Cardiac muscle cell (in vitro differentiated cells and primary cell): ENCODE measurements at regions not wholly inside any gene's neighbourhood (a gene's known extent, or its start where the extent isn't known, plus 50 kb on each side); places are given as distances from the start of the nearest gene placed in this dataset.

Source experiments
- DNase-seq, 2 donors: peaks; one replicate each; pipeline versions ENCODE4 v3.0.0 to v3.0.0-alpha.2; 2010 to 2017; ENCODE audit warnings: low read depth in 1 of 2, low spot score in 1 of 2
- H3K27ac ChIP-seq: fragments of 200-600 bp; sonication (generic); 2 replicates; pipeline ENCODE4 v1.5.1; 2016
- H3K27me3 ChIP-seq: fragments of 200-600 bp; sonication (generic); 2 replicates; pipeline ENCODE4 v1.6.0; 2016; ENCODE audit warnings: control low read depth
- H3K36me3 ChIP-seq: fragments of 200-600 bp; sonication (generic); 2 replicates; pipeline ENCODE4 v1.5.1; 2016; ENCODE audit warnings: control low read depth
- H3K4me1 ChIP-seq: fragments of 200-600 bp; sonication (generic); 2 replicates; pipeline ENCODE4 v1.8.1; 2017; ENCODE audit warnings: low read depth, mild to moderate bottlenecking, mixed run types
- H3K4me3 ChIP-seq: fragments of 200-600 bp; sonication (generic); 2 replicates; pipeline ENCODE4 v1.5.1; 2016; ENCODE audit warnings: mild to moderate bottlenecking
- H3K9me3 ChIP-seq: fragments of 200-600 bp; sonication (generic); 2 replicates; pipeline ENCODE4 v1.5.1; 2017; ENCODE audit warnings: low read depth, mild to moderate bottlenecking, control low read depth
- TF ChIP-seq, protein P1 (sequence below): IDR thresholded peaks from 2 replicates; pipeline ENCODE4 v1.5.1; 2012; ENCODE audit warnings: low read depth, mild to moderate bottlenecking, low read length

DNA sequence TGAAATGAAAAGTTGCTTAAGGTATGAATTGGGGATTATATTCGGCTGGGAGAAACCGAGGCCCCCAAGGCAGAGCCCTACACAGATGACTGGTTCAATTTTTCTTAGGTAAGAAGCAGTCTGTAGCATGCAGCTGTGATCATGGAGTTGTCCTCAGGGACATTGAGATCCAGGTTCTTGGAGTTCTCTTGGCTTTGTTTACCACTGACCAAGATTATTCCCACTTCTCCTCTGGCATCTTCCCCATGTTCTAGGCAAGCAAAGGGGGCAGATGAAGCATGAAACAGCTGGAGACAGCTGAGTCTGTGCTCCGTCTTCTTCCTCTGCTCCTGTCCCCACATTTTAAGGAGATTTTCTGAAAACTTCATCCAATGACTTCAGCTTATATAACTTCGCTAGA is 129.5 kb upstream of the BMPER start:
- no peak overlapping the region for H3K4me3 ChIP-seq
- no peaks in the 10 kb centered on the region for H3K36me3 ChIP-seq
- no peaks in the 10 kb centered on the region for H3K4me1 ChIP-seq
- DNase-seq: no peak
- H3K27ac ChIP-seq: no peak overlapping the region
- H3K27me3 ChIP-seq: no peaks in the 10 kb centered on the region
- TF ChIP-seq, protein P1, sequence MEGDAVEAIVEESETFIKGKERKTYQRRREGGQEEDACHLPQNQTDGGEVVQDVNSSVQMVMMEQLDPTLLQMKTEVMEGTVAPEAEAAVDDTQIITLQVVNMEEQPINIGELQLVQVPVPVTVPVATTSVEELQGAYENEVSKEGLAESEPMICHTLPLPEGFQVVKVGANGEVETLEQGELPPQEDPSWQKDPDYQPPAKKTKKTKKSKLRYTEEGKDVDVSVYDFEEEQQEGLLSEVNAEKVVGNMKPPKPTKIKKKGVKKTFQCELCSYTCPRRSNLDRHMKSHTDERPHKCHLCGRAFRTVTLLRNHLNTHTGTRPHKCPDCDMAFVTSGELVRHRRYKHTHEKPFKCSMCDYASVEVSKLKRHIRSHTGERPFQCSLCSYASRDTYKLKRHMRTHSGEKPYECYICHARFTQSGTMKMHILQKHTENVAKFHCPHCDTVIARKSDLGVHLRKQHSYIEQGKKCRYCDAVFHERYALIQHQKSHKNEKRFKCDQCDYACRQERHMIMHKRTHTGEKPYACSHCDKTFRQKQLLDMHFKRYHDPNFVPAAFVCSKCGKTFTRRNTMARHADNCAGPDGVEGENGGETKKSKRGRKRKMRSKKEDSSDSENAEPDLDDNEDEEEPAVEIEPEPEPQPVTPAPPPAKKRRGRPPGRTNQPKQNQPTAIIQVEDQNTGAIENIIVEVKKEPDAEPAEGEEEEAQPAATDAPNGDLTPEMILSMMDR: no peak
- no peaks in the 10 kb centered on the region for H3K9me3 ChIP-seq

DNA sequence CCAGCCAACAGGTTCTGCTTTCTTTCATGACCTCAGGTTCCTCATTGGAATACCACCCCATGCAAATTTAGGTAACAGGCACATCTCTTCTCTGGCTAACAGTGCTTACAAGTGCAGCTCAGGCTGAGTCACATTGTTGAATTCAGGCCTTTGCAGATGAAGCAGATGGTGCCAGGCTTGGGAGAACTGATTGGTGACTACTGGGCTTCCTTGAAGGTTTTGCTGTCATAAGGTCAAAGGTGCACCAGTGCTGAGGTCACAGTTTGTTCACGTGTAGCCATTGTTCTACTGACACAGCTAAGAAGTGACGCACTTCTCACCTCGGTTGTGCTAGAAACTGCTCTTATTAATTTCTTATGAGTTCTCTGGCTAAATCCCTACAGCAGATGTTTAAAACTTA is 128.6 kb upstream of the BMPER start:
- Histone ChIP-seq H3K4me1 (no peaks in the 10 kb centered on the region), H3K27me3 (no peaks in the 10 kb centered on the region), H3K27ac (no peak overlapping the region), H3K9me3 (no peaks in the 10 kb centered on the region), H3K4me3 (no peak overlapping the region), H3K36me3 (no peaks in the 10 kb centered on the region)
- TF ChIP-seq, protein P1: no peak
- DNase-seq: no peak

DNA sequence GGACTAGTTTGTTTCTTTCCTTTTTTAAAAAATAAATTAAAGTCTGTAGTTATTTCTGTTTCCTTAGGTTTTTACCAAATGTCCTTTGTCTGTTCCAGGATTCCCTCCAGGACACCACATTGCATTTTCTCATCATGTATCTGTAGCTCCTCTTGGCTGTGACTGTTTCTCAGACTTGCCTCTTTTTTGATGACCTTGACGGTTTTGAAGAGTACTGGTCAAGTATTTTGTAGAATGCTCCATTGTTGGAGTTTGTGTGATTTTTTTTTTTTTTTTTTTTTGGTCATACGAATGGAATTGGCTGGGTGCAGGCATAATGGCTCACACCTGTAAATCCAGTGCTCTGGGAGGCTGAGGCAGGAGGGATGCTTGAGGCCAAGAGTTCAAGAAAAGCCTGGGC is 127.1 kb upstream of the BMPER start:
- Histone ChIP-seq H3K27ac (no peak overlapping the region), H3K27me3 (no peaks in the 10 kb centered on the region), H3K4me1 (no peaks in the 10 kb centered on the region), H3K4me3 (no peak overlapping the region), H3K36me3 (no peaks in the 10 kb centered on the region), H3K9me3 (no peaks in the 10 kb centered on the region)
- TF ChIP-seq, protein P1: no peak
- DNase-seq: no peak

DNA sequence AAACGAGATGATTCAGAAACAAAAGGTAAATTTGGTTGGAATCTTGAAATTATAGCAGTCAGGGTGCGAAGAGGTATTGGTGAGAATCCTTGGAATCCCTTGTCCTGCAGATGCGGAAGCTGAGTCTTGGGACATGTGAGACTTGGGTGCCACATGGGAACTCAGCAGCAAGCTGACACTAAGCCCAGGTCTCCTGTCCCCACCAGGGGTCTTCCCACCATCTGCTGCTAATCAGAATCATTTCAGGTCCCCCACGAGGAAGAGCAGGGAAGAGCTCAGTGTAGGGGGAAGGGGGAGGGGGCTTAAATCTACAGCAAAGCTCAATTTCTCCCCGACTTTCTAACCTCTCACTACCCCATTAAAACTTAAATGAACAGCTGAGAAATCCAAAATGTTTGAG is 126.1 kb upstream of the BMPER start:
- H3K9me3 ChIP-seq: no peaks in the 10 kb centered on the region
- H3K27ac ChIP-seq: no peak overlapping the region

DNA sequence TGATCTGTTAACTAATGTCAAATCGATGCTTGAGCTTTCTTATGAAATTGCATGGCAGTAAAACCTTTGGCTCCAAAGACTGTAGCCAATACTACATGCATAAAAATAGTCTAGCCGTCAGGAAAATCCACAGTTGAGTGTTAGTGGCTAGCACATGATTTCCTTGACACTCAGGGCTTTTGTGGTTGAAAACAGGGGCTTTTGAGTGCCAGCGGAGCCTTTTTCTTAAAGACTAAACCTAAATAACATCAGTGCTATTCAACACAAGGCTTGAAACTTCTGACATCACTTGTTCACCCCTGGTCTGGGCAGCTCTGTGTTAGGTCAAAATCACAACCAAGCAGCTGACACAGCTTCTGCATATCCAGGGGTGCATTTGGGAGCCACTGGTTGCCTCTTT is 124.2 kb upstream of the BMPER start:
- no peaks in the 10 kb centered on the region for H3K36me3 ChIP-seq
- no peaks in the 10 kb centered on the region for H3K27me3 ChIP-seq
- H3K27ac ChIP-seq: no peak overlapping the region
- no peak overlapping the region for H3K4me3 ChIP-seq
- DNase-seq: no peak
- peaks cover 10% of the 10 kb centered on the region for H3K4me1 ChIP-seq
- TF ChIP-seq, protein P1: no peak
- no peaks in the 10 kb centered on the region for H3K9me3 ChIP-seq

More for the DNA sequence above, 126.1 kb upstream of the BMPER start:
- TF ChIP-seq, protein P1: no peak
- DNase-seq: no peak
- no peaks in the 10 kb centered on the region for H3K27me3 ChIP-seq
- H3K36me3 ChIP-seq: no peaks in the 10 kb centered on the region
- H3K4me1 ChIP-seq: peaks cover 6% of the 10 kb centered on the region
- H3K4me3 ChIP-seq: no peak overlapping the region

DNA sequence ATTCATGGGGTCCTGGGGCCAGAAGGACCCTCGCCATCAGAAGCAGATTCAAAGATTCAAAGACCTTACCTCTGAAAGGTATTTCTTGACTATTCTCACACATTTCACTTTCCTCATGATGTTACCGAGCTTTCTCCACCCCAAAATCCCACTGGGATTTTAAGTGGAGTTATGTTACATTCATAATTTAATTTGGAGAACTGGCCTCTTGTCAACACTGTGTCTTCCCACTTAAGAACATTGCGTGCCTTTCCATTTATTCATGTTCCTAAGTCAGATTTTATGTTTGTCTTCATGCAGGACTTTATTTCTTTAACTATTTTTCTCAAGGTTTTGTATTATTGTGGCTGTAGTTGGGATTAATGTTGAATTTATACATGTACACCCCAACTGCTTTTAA is 123.5 kb upstream of the BMPER start:
- Histone ChIP-seq H3K36me3 (no peaks in the 10 kb centered on the region), H3K27me3 (no peaks in the 10 kb centered on the region), H3K27ac (no peak overlapping the region), H3K9me3 (no peaks in the 10 kb centered on the region), H3K4me1 (peaks cover 10% of the 10 kb centered on the region), H3K4me3 (no peak overlapping the region)
- peak in 1 of 2 donors; percentile 40 for DNase-seq
- TF ChIP-seq, protein P1: no peak
